Loucy (cell line): ENCODE measurements at regions not wholly inside any gene's neighbourhood (a gene's known extent, or its start where the extent isn't known, plus 50 kb on each side); places are given as distances from the start of the nearest gene placed in this dataset.

Experiments used
- EZH2phosphoT487 ChIP-seq: fragments of 200-600 bp; IDR thresholded peaks from 2 replicates; pipeline ENCODE4 v1.6.1; 2018; ENCODE audit warnings: antibody characterized with exemption, mild to moderate bottlenecking, moderate library complexity, borderline replicate concordance
- TF ChIP-seq, protein P1 (sequence below): fragments of 200-600 bp; sonication (generic); conservative IDR thresholded peaks from 2 replicates; pipeline ENCODE4 v1.5.1; 2014; ENCODE audit warnings: mild to moderate bottlenecking, antibody characterized with exemption, low read length

DNA sequence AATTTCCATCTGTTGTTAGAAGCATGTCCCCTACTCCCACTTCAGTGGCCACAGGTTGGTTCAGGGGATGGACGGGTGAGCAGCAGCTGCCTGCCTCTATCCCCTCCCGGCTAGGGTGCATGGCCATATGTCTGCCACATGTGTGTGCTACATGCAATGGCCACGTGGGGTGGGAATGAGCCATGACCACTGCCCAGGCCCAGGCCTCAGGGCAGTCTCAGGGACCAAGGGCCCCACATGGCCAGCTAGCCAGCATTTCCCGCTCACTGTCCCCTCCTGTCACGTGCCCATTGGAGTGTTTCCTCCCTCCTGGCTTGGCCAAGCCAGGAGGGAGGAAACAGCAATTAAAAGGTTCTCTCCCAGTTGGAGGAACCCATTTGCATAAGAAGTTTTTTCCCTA is 117.1 kb downstream of the KCNS3 start:
- TF ChIP-seq, protein P1, sequence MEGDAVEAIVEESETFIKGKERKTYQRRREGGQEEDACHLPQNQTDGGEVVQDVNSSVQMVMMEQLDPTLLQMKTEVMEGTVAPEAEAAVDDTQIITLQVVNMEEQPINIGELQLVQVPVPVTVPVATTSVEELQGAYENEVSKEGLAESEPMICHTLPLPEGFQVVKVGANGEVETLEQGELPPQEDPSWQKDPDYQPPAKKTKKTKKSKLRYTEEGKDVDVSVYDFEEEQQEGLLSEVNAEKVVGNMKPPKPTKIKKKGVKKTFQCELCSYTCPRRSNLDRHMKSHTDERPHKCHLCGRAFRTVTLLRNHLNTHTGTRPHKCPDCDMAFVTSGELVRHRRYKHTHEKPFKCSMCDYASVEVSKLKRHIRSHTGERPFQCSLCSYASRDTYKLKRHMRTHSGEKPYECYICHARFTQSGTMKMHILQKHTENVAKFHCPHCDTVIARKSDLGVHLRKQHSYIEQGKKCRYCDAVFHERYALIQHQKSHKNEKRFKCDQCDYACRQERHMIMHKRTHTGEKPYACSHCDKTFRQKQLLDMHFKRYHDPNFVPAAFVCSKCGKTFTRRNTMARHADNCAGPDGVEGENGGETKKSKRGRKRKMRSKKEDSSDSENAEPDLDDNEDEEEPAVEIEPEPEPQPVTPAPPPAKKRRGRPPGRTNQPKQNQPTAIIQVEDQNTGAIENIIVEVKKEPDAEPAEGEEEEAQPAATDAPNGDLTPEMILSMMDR = no peak
- TF ChIP-seq EZH2phosphoT487 = no peak
